ENCODE measurements at regions not wholly inside any gene's neighbourhood (a gene's known extent, or its start where the extent isn't known, plus 50 kb on each side); places are given as distances from the start of the nearest gene placed in this dataset.

DNA sequence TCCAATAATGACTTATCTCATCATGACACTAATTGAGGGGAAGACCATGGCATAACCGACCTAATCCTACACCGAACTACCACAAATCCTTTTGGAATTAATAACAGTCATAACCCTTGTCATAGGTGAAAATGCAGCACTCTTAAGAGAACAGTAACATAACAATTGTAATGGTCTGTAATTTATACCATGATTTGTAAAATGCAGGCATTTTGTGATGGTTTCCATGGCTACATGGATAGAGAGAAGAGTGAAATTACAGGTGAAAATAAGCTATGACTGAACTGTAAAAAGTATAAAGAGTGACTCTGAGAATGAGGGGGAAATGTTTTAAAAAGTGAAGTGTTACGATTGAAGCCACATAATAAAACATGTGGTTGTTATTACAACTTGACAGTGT, 494.1 kb upstream of the SLC39A10 start:
- TF ChIP-seq SP1 (IDR thresholded peaks at IDR 0.05; ENCODE audit: low read depth, low read length) (no peak), POLR2A (IDR thresholded peaks at IDR 0.05; ENCODE audit: control extremely low read depth in 1 of 2, low read depth in 2 of 2, low read length in 2 of 2) (no peak), CBX5 (IDR thresholded peaks at IDR 0.05; ENCODE audit: low read depth, low read length) (no peak), TCF12 (IDR thresholded peaks at IDR 0.05; ENCODE audit: low read depth, low read length) (no peak), CTCF (IDR thresholded peaks at IDR 0.05; ENCODE audit: control extremely low read depth in 1 of 3, insufficient read depth in 1 of 3, low read depth in 1 of 3, low read length in 3 of 3) (no peak)
